HK-2 (cell line): ENCODE measurements at regions not wholly inside any gene's neighbourhood (a gene's known extent, or its start where the extent isn't known, plus 50 kb on each side); places are given as distances from the start of the nearest gene placed in this dataset.
"Not testable (repeated sequence)": the region's sequence is repeated elsewhere in the genome, so short reads cannot be mapped to it uniquely, and the experiment has no call there.

Experiments used
- DNase-seq: peaks from one replicate; pipeline ENCODE4 v3.0.0-alpha.2; 2018; ENCODE audit not compliant: unreplicated experiment

DNA sequence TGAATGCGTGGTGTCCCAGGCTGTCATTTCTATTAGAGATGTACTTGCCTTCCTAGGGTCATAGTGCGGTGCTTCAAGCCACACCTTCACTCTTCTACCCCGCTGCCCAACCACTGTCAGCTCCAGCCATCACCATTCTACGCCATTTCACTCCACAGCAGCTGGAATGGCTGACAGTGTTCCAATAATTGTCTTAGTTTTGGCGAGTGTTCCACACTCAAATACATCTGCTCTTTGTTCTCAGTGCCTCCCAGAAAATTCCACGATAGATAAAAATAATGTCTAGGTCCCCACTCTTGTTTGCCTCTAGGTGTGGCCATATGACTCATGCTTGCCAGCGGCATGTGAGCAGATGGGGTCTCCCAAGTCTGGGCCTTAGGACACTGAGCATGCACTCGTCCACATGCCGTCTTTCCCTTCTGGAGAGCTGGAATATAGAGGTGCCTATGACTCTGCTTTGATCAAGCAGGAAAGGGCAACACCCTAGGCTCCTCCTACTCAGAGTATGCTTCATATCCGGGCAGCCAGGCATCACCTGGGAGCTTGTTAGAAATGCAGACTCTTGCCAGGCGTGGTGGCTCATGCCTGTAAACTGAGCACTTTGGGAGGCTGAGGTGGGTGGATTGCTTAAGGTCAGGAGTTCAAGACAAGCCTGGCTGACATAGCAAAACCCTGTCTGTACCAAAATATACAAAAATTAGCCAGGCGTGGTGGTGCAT, 163.0 kb downstream of the BRMS1L start:
- DNase-seq: no peak

DNA sequence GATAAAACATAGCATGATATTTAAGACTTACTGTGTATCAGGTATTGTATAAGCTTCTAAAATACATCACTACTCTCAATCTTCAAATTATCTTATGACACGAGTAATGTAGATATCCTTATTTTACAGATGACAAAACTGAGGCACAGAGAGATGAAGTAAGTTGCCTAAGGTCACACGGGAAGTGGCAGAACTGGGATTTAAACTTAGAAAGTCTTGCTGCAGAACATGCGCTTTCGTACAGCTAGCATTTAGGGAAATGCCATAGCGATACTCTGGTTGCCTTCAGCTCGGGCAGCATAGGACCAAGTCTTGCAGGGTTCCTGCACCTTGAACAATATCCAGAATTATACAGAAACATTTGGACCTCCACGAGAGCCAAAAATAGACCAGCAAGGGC, 162.4 kb downstream of the BRMS1L start:
- no peak for DNase-seq

DNA sequence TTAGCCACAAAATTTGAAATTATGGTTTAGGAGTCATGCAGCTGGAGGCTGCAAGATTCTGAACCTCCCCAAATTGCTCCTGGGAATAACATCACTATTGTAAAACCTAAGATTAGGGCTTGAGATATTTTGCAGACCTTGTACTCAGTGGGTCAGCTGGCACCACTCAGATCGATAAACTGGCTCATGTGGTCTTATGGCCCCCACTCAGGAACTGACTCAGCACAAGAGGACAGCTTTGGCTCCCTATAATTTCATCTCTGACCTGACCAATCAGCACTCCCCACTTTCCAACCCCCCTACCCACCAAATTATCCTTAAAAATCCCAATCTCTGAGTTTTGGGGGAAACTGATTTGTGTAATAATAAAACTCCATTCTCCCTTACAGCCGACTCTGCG, 161.6 kb downstream of the BRMS1L start:
- DNase-seq: no peak

DNA sequence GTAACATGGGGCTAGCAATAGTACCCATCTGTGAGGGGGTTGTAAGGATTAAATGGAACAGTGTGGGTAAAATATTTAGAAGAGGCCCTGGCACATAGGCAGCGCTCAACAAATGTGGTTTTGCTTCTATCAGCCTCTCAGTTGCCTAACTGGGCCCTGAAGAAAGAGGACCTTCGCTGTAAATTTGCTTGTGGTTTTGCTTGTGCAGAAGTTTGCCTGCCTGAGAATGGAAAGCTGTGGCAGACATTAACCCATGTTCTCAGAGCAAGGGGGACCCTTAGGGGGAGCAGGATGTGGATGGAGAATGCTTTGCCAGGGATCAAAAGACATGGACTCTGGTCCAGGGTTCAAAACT, 160.1 kb downstream of the BRMS1L start:
- no peak for DNase-seq

DNA sequence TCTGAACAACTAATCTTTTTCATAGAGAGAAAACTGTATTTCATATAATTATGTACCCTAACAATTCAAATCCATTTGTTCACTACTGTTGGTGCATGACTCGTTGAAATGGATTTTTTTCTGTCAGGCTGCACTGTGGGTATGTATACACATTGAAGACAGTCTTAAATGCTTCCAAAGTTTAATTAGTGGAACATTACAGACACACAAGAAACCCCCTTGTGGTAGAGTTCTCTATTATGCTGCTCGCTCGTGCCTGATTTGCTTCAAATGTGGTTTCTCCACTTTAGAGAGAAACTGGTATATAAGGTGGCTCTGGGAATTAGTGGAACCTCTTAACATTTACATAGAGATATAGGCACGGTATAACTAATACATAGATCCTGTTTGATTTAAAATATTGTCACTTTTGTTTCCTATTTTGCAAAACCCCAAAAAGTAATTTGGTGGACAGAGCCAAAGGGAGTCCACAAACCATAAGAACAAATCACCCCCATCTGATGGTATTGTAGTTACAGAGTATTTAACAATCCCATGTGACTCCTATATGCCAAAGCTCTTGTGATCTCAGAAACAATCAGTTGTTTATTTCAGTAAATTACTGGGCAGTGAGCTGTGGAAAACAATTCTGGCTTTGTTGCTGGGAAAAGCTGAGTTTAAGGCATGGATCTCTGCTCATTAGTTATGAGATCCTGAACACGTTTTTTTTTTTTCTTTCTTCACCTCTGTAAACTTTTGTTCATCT, 159.5 kb downstream of the BRMS1L start:
- no peak for DNase-seq

DNA sequence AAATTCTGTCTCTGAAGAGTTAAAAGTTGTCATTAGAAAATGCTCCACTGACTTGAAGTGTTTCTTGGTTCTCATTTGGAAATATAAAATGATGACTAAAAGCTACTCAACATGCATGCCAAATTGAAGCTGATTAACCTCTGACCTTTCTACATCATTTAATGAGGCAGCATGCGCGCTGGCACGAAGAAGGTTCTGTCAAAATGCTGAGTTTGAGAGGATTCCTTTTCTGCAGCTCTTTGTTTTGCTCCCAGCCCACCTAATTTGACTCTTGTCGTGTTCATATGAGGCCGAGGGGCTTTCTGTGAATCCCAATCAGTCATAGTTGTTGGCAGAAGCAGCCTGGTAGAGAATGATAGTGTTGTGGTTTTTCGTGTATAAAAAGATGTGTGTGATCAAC, 153.4 kb downstream of the BRMS1L start:
- DNase-seq: no peak

DNA sequence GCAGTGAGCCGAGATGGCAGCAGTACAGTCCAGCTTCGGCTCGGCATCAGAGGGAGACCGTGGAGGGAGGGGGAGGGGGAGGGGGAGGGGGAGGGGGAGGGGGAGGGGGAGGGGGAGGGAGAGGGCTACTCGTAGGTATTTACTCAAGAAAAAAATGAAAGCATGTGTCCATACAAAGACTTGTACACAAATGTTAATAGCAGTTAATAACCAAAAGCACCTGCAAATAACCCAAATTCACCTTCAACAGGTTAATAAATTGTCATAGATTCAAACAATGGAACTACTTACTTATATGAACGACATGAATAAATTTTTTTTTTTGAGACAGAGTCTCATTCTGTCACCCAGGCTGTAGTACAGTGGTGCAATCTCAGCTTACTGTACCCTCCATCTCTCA, 152.4 kb downstream of the BRMS1L start:
- DNase-seq: no peak

DNA sequence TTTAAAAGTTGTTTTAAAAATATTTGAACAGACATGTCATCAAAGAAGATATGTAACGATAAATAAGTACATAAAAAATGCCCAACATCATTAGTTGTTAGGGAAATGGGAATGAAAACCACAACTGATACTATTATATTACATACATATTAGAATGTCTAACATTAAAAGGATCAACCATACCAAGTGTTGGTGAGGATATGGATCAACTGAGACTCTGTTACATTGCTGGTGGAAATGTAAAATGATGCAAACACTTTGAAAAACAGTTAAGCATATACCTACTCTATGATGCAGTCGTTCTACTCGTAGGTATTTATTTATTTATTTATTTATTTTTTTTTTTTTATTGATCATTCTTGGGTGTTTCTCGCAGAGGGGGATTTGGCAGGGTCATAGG, 149.7 kb downstream of the BRMS1L start:
- DNase-seq: no peak

DNA sequence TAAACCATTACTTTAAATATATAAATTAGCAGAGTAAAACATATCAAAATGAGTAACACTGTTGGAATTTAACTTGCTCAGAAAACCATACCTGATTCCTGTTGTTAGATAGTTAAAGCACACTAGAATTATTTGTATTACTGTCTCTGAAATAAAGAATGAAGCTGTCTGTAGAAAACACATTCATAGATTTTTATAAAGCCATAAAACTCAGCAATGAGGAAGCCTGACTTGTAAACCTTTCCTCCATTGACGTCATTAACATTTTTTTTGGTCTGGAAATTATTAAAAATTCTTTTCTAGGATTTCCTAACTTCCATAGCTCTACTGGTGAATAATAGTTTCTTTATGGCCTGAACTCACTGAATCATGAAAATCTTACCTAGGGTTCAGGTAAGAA, 147.6 kb downstream of the BRMS1L start:
- no peak for DNase-seq

DNA sequence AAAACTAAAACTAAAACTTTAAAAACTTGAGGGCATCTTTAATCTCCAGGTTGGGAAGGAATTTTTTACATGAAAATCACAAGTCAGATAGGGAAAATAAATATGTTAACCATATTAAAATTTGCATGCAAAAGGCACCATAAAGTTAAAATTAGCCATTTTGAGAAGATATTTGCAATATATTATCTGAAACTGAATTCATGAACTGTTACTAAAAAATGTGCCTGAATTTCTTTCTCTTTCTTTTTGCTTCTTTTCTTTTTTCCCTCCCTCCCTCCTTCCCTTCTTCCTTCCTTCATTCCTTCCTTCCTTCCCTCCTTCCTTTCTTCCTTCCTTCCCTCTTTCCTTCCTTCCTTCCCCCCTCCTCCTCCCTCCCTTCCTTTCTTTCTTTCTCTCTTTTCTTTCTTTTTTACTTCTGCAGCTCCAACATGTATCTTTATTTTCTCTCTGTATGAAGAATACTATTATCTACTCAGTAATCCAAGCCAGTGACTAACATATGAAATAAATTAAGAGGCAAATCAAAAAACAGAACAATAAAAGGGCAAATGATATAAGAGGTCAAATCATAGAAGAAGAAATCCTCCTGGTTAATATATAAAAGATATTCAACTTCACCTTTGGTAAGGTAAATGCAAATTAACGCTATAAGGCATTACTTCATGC, 146.0 kb downstream of the BRMS1L start:
- no peak for DNase-seq

DNA sequence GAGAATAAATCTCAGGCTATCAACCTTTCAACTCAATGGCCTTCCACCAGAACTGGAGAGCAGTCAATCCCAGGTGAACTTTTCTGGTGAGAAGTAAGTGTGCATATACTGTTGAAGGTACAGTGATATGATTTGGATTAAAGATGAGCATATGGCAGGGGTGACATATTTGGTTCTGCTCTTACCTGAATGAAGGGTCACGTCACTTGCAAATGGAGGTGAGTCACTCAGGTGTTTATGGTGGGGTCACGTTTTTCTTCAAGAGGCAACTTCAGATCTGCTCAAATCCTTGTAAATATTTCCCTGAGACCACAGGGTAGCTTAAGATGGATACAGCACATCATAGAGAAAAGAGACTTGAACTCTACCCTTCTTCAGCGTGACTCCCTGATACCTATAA, 143.2 kb downstream of the BRMS1L start:
- no peak for DNase-seq

DNA sequence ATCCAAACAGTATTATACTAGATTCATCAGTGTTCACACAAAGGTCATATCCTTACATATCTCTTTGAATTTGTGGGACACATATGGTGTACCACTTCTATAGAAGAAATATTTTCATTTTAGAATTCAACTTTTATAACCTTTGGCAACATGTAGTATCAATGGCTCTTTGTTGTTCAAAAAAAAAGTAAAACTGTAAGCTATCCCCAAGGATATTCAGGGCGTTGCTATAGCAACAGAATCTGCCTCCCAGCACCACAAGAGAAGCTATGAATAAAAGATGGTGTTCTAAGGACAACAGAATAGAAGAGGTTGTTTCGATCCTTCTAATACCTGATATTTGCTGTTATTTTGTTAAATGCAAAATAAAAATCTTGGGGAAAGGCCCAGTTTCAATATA, 139.3 kb downstream of the BRMS1L start:
- no peak for DNase-seq

DNA sequence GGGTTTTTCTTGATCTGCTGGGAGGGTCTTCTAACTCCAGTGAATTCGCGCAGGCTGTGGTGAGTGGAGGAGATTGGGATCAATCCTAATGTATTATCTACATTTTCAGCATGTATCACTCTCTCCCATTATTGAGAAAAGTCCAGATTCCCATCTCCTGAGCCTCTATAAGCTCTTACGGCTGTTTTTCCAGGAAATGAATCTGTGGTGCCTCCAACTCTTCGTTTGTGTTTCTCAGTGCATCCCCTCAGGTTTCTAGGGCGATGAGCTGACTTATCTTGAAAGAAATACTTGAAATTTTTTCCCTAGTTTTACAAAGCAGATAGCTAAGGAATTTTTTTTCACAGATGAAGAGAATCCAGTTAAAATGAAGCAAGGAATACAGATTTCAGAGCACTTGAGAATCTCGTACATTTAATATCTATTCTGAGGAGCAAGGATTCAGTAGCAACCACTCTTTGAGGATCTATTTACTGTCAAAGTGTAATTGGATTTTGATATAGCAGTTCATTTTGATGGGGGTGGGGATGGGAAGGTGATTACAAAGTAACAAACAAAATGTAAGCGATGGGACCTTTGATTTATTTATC, 138.7 kb downstream of the BRMS1L start:
- no peak for DNase-seq

DNA sequence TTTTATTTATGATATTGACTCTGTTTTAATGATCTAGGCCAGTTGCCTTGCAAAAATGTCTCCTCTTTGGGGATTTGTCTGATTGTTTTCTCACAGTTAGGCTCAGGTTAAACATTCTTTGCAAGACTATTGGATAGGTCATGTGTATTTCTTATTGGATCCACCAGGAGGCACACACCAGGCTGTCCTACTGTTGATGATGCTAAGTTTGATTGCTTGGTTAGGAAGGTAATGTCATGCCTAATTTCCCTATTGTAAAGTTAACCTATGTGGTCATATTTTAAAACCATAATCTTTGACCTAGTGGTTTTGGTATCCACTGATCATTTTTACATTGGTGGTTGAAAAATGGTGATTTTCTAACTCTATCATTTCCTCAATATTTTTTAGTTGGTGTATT, 137.1 kb downstream of the BRMS1L start:
- no peak for DNase-seq

DNA sequence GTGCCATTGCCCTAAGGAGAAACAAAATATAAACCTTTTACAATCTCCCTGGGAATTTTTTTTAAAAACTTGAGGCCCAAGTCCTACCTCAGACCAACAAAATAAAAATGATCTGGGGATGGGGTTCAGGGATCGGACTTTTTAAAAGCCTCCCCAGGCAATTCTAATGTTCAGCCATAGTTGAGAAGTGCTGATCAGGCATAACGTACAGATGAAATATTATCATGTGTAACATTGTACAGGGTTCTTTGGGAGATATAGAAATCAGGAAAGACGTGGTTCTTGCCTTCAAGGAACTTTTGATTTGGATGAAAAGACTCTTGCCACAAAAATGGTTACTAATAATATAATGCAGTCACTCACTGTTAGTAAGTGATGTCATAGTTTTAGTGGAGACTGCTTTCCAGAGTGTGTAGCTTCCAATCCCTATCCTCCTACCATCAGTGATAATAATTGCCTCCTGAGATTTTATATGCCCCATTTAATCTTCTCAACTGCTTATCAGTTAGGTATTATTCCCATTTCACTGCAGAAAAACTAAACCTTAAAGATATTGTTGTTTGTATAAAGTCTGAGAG, 135.6 kb downstream of the BRMS1L start:
- no peak for DNase-seq

DNA sequence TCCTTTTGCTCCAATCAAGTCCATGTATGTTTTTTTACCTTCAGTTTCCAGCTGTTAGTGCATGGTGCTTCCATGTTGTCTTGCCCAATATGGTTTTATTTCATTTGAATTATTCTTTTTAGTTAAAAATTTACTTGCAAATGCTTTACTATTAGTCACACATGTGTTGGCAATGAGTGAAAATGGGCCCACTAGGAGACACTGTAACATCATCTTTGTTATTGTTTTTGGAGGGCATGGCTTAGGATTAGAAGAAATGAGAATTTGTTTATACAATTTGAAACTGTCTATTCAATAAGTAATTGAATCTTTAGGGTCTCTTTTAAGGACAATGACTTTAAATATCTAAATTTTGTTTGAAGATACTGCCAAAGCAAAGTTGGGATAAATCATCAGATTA, 133.7 kb downstream of the BRMS1L start:
- no peak for DNase-seq

DNA sequence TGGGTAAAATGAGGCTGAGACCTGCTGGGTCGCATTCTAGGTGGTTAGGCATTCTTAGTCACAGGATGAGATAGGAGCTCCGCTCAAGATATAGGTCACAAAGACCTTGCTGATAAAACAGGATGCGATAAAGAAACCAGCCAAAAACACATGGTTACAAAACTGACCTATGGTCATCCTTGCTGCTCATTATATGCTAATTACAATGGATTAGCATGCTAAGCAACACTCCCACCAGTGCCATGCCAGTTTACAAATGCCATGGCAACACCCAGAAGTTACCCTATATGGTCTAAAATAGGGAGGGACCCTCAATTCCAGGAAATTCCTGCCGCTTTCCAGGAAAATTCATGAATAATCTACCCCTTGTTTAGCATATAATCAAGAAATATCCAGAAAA, 132.4 kb downstream of the BRMS1L start:
- no peak for DNase-seq

DNA sequence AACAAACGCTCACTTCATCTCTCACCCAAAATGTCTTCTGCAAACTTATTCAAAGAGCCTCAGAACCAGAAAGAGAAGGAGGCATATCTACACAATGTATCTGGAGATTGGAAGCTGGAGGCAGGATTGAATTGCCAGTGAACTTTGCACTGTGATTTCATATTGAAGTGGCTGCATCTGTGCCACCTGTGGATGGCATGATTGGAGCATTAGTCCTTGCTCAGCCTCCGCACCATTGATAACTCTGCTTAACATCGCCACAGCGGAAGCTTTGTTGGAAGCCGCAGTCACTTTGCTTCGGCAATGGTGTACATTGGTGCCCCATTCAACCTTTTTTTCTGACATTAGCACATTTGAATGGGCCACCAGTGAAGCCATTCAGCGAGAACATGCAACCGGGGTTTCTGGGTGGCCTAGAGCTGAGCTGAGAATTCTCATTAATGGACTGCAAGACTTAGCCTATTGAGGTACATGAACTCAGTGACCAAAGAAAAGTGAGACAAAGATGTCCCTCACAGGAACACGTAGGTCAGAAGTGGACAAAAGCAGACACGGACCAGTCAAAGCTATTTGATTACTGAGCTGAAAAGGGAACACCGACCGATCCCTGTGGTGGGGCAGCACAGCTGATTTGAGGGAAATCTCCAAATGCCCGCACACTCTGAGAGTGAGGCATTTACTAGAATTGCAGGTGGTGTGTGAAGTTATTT, 130.4 kb downstream of the BRMS1L start:
- DNase-seq: no peak

DNA sequence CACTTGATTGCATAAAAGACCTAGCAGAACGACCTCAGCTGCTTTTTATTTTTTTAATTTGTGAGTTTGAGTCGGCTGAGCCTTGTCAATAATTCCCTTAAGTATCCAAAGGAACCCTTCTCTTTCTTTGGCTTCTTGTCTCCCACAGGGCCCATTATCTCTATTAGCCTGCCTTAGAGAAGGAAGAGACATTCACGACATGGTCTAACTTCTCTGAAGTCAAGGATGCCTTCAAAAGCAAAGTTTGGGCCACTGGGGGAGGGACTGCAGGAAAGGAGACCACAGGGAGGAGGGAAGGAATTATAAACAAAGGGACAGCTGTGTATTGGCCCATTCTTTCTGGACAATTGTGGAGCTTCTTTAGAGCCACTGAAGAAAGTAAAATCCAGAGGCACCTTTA, 126.4 kb downstream of the BRMS1L start:
- DNase-seq: no peak

DNA sequence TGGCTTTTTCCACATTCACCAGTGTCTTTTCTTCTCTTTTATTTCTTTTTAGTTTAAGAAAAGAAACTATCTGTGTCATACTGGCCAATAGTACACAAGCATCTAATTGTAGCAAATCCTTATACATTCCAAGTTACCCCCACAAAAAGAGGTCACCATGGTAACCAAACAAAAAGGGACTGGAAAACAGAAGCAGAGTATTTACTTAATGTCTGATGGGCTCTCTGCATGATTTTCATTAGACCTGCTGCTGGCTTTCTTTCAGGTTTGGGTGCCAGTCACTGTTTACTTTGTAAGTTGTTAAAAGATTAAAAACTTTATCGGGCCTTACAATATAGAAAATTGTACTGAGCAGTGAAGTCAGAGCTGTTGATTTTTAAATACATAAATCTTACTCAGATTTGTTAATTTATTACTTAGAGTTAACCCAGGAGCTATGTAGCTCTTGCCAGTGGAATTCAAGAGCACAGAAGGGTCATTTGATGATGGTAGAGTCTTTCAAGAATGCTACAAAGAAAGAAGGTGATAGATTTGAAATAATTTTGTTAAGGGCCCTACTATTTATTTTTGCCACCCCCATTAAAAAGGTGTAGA, 123.9 kb downstream of the BRMS1L start:
- no peak for DNase-seq

DNA sequence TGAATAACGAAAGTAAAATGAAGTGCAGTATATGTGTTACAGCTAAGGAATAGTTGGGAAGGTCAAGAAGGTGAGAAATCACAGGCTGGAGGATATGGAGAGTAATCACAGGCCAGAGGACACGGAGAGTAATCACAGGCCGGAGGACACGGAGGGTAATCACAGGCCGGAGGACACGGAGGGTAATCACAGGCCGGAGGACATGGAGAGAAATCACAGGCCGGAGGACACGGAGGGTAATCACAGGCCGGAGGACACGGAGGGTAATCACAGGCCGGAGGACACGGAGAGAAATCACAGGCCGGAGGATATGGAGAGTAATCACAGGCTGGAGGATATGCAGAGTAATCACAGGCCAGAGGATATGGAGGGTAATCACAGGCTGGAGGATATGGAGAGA, 121.8 kb downstream of the BRMS1L start:
- not testable (repeated sequence) for DNase-seq
